ENCODE measurements at regions not wholly inside any gene's neighbourhood (a gene's known extent, or its start where the extent isn't known, plus 50 kb on each side); places are given as distances from the start of the nearest gene placed in this dataset.
A peak's percentile ranks its signal among the peaks of the same experiment; 100 is the strongest.

GRCh38 chr13:50457415-50458393 lies 385.8 kb downstream of the DLEU7 start:
- intact Hi-C loops (cut with DNase I) = no loop called here
- Histone ChIP-seq H3K9me3 (no peaks in the 10 kb centered on the region), H3K27me3 (no peaks in the 10 kb centered on the region), H3K36me3 (no peaks in the 10 kb centered on the region), H3K4me3 (no peak overlapping the region), H3K4me1 (no peaks in the 10 kb centered on the region), H3K27ac (no peak overlapping the region)
- no peak for TF ChIP-seq CTCF (IDR thresholded peaks at IDR 0.05)
- ATAC-seq = peak; percentile 66
- no peak for DNase-seq

GRCh38 chr13:50459046-50459445 lies 384.4 kb downstream of the DLEU7 start:
- no peak overlapping the region for H3K27ac ChIP-seq
- no peaks in the 10 kb centered on the region for H3K36me3 ChIP-seq
- H3K4me1 ChIP-seq = no peaks in the 10 kb centered on the region
- DNase-seq (no peak), ATAC-seq (no peak)
- TF ChIP-seq CTCF (IDR thresholded peaks at IDR 0.05) = no peak
- H3K9me3 ChIP-seq = no peaks in the 10 kb centered on the region
- H3K4me3 ChIP-seq = no peak overlapping the region
- no peaks in the 10 kb centered on the region for H3K27me3 ChIP-seq
- intact Hi-C loops (cut with DNase I) = no loop called here

GRCh38 chr13:50459658-50460057 lies 383.8 kb downstream of the DLEU7 start:
- no peak overlapping the region for H3K4me3 ChIP-seq
- intact Hi-C loops (cut with DNase I) = no loop called here
- no peak for TF ChIP-seq CTCF (IDR thresholded peaks at IDR 0.05)

GRCh38 chr13:50460358-50460757 lies 383.1 kb downstream of the DLEU7 start:
- TF ChIP-seq CTCF (IDR thresholded peaks at IDR 0.05) = no peak
- intact Hi-C loops (cut with DNase I) = no loop called here
- no peak for ATAC-seq

More at GRCh38 chr13:50459658-50460057, 383.8 kb downstream of the DLEU7 start:
- Histone ChIP-seq H3K27me3 (no peaks in the 10 kb centered on the region), H3K4me1 (no peaks in the 10 kb centered on the region), H3K9me3 (no peaks in the 10 kb centered on the region), H3K36me3 (no peaks in the 10 kb centered on the region), H3K27ac (no peak overlapping the region)
- no peak for DNase-seq
- no peak for ATAC-seq

GRCh38 chr13:50461189-50461588 lies 382.3 kb downstream of the DLEU7 start:
- TF ChIP-seq CTCF (IDR thresholded peaks at IDR 0.05) = no peak
- no peak for ATAC-seq
- H3K27ac ChIP-seq = no peak overlapping the region
- intact Hi-C loops (cut with DNase I) = no loop called here
- H3K36me3 ChIP-seq = no peaks in the 10 kb centered on the region
- H3K4me3 ChIP-seq = no peak overlapping the region
- no peaks in the 10 kb centered on the region for H3K4me1 ChIP-seq
- no peak for DNase-seq
- H3K9me3 ChIP-seq = no peaks in the 10 kb centered on the region
- no peaks in the 10 kb centered on the region for H3K27me3 ChIP-seq

More at GRCh38 chr13:50460358-50460757, 383.1 kb downstream of the DLEU7 start:
- no peaks in the 10 kb centered on the region for H3K4me1 ChIP-seq
- no peaks in the 10 kb centered on the region for H3K36me3 ChIP-seq
- H3K27ac ChIP-seq = no peak overlapping the region
- H3K27me3 ChIP-seq = no peaks in the 10 kb centered on the region
- H3K9me3 ChIP-seq = no peaks in the 10 kb centered on the region
- no peak overlapping the region for H3K4me3 ChIP-seq
- DNase-seq = no peak
